ENCODE measurements at regions not wholly inside any gene's neighbourhood (a gene's known extent, or its start where the extent isn't known, plus 50 kb on each side); places are given as distances from the start of the nearest gene placed in this dataset.
A peak's percentile ranks its signal among the peaks of the same experiment; 100 is the strongest.
"Not testable (repeated sequence)": the region's sequence is repeated elsewhere in the genome, so short reads cannot be mapped to it uniquely, and the experiment has no call there.

- Mint-ChIP-seq H3K27ac (no peak overlapping the region), H3K9me3 (no peaks in the 10 kb centered on the region), H3K27me3 (ENCODE audit: low read depth) (no peaks in the 10 kb centered on the region), H3K36me3 (ENCODE audit: insufficient read depth in 2 of 2) (no peaks in the 10 kb centered on the region), H3K4me1 (ENCODE audit: low read depth) (no peaks in the 10 kb centered on the region), H3K4me3 (no peak overlapping the region)
- ATAC-seq (replicated peaks in 1 of 2) (peak; percentile 41 to 62), DNase-seq (peak in 1 of 2 donors; percentile 17)
These were observed 65.2 kb downstream of the CCDC195 start for GRCh38 chr2:224650815-224651439.

- H3K36me3 Mint-ChIP-seq (ENCODE audit: insufficient read depth in 2 of 2); H3K27me3 Mint-ChIP-seq (ENCODE audit: low read depth); H3K4me1 Mint-ChIP-seq (ENCODE audit: low read depth); DNase-seq; H3K4me3 Mint-ChIP-seq; H3K27ac Mint-ChIP-seq; ATAC-seq (replicated peaks in 1 of 2); H3K9me3 Mint-ChIP-seq: not testable (repeated sequence)
These were observed 62.5 kb upstream of the CUL3 start for GRCh38 chr2:224647684-224648083.

- Mint-ChIP-seq H3K27me3 (ENCODE audit: low read depth) (no peaks in the 10 kb centered on the region), H3K9me3 (no peaks in the 10 kb centered on the region), H3K36me3 (ENCODE audit: insufficient read depth in 2 of 2) (no peaks in the 10 kb centered on the region), H3K27ac (no peak overlapping the region), H3K4me3 (no peak overlapping the region), H3K4me1 (ENCODE audit: low read depth) (no peaks in the 10 kb centered on the region)
- DNase-seq (peak; percentile 15 to 26), ATAC-seq (replicated peaks in 1 of 2) (peak; percentile 53 to 56)
These were observed 61.2 kb upstream of the CUL3 start for GRCh38 chr2:224646242-224646846.

GRCh38 chr2:224645722-224646121 lies 60.6 kb upstream of the CUL3 start:
- Mint-ChIP-seq H3K9me3 (no peaks in the 10 kb centered on the region), H3K4me1 (ENCODE audit: low read depth) (no peaks in the 10 kb centered on the region), H3K27me3 (ENCODE audit: low read depth) (no peaks in the 10 kb centered on the region), H3K4me3 (no peak overlapping the region), H3K36me3 (ENCODE audit: insufficient read depth in 2 of 2) (no peaks in the 10 kb centered on the region), H3K27ac (no peak overlapping the region)
- no peak for DNase-seq
- no peak for ATAC-seq (replicated peaks in 1 of 2)

GRCh38 chr2:224640679-224641078 lies 55.5 kb upstream of the CUL3 start:
- Mint-ChIP-seq H3K27ac (no peak overlapping the region), H3K36me3 (ENCODE audit: insufficient read depth in 2 of 2) (no peaks in the 10 kb centered on the region), H3K4me3 (no peak overlapping the region), H3K9me3 (no peaks in the 10 kb centered on the region), H3K4me1 (ENCODE audit: low read depth) (peaks cover 11% of the 10 kb centered on the region), H3K27me3 (ENCODE audit: low read depth) (no peaks in the 10 kb centered on the region)
- ATAC-seq (replicated peaks in 1 of 2) (no peak), DNase-seq (no peak)

- ATAC-seq (replicated peaks in 1 of 2) (peak; percentile 81 to 88), DNase-seq (peak; percentile 27 to 35)
- H3K4me1 Mint-ChIP-seq (ENCODE audit: low read depth): peaks cover 11% of the 10 kb centered on the region
- H3K27me3 Mint-ChIP-seq (ENCODE audit: low read depth): no peaks in the 10 kb centered on the region
- H3K4me3 Mint-ChIP-seq: peak overlapping the region; percentile 47 to 75
- H3K9me3 Mint-ChIP-seq: no peaks in the 10 kb centered on the region
- H3K36me3 Mint-ChIP-seq (ENCODE audit: insufficient read depth in 2 of 2): no peaks in the 10 kb centered on the region
- H3K27ac Mint-ChIP-seq: peak overlapping the region; percentile 52
These were observed 53.2 kb upstream of the CUL3 start for GRCh38 chr2:224638301-224638823.
